Transverse colon (tissue), 4 donors: ENCODE measurements at regions not wholly inside any gene's neighbourhood (a gene's known extent, or its start where the extent isn't known, plus 50 kb on each side); places are given as distances from the start of the nearest gene placed in this dataset.
"Not testable (repeated sequence)": the region's sequence is repeated elsewhere in the genome, so short reads cannot be mapped to it uniquely, and the experiment has no call there.

ENCODE experiments used
- DNase-seq: peaks from one replicate; pipeline ENCODE4 v3.0.0-alpha.2; 2019
- H3K27ac ChIP-seq, 4 donors: fragments of 200-600 bp; sonication (generic); 2 replicates each; pipeline ENCODE4 v1.5.1; 2016 to 2018; ENCODE audit warnings: inconsistent platforms in 4 of 4
- H3K27me3 ChIP-seq: fragments of 200-600 bp; sonication (generic); 2 replicates; pipeline ENCODE4 v1.5.1; 2017; ENCODE audit warnings: inconsistent platforms
- H3K36me3 ChIP-seq, 4 donors: fragments of 200-600 bp; sonication (generic); 2 replicates each; pipeline ENCODE4 v1.5.1; 2017 to 2019; ENCODE audit warnings: inconsistent platforms in 4 of 4
- H3K4me1 ChIP-seq, 4 donors: fragments of 200-600 bp; sonication (generic); 2 replicates each; pipeline ENCODE4 v1.5.1; 2017 to 2020; ENCODE audit warnings: inconsistent platforms in 4 of 4
- H3K4me3 ChIP-seq, 4 donors: fragments of 200-600 bp; sonication (generic); 1 replicate in 1 of 4; 2 replicates in 3 of 4; pipeline versions ENCODE4 v1.5.1 to v1.6.1; 2017 to 2019; ENCODE audit warnings: inconsistent platforms in 4 of 4
- H3K9me3 ChIP-seq, 2 donors: fragments of 200-600 bp; sonication (generic); 2 replicates each; pipeline ENCODE4 v1.5.1; 2017 to 2019; ENCODE audit warnings: inconsistent platforms in 2 of 2
- CTCF ChIP-seq, 5 experiments: fragments of 200-600 bp in 3 of 5; fragments of 450-650 bp in 2 of 5; sonication (generic) in 3 of 5; IDR thresholded peaks; 1 replicate in 2 of 5; 2 replicates in 3 of 5; pipeline ENCODE4 v1.5.1; 2016 to 2017; ENCODE audit warnings: antibody characterized with exemption in 5 of 5, inconsistent platforms in 3 of 5, mild to moderate bottlenecking in 2 of 5, moderate library complexity in 1 of 5
- EP300 ChIP-seq: sonication (generic); formaldehyde crosslinking; IDR thresholded peaks from one replicate; pipeline ENCODE4 v1.6.1; 2017; ENCODE audit warnings: antibody characterized with exemption, low read depth
- POLR2A ChIP-seq: fragments of 450-650 bp; IDR thresholded peaks from one replicate; pipeline ENCODE4 v1.6.1; 2016; ENCODE audit warnings: antibody characterized with exemption, mild to moderate bottlenecking, moderate library complexity
- POLR2AphosphoS5 ChIP-seq, 3 donors: sonication (generic); formaldehyde crosslinking; IDR thresholded peaks; one replicate each; pipeline ENCODE4 v1.6.1; 2016; ENCODE audit warnings: antibody characterized with exemption in 3 of 3
- WGBS, 2 donors: methylation state at CpG; one replicate each; pipeline ENCODE4 v1.1.5; 2018; ENCODE audit warnings: low coverage in 1 of 2; 5-methylcytosine and 5-hydroxymethylcytosine counted together
- in situ Hi-C, 4 donors: fragments of 200-750 bp; cut with MboI; loops; one replicate each; pipeline versions ENCODE4 v1.15.0 to v1.15.1; 2017; ENCODE audit warnings: low sequenced_read_pairs in 3 of 4, low pct_ligation_motif_present in 1 of 4, low pct_unique_long_range_greater_than_20kb in 1 of 4
- intact Hi-C: fragments of 100-400 bp; cut with DNase I; formaldehyde crosslinking; loops from one replicate; pipeline ENCODE4 v1.15.1; 2023; ENCODE audit warnings: low total_unique reads

GRCh38 chr5:158039911-158040347 is 181.0 kb upstream of the CLINT1 start:
- TF ChIP-seq EP300 (no peak), CTCF (IDR thresholded peaks at IDR 0.05) (no peak), POLR2A (no peak), POLR2AphosphoS5 (IDR thresholded peaks at IDR 0.05) (no peak)
- intact Hi-C loops, result no loop called here
- WGBS, 2 donors, result 67 to 77% methylated on average over 2 of the region's 2 CpGs

GRCh38 chr5:158039441-158039840 is 180.5 kb upstream of the CLINT1 start:
- no peaks in the 10 kb centered on the region for H3K4me1 ChIP-seq
- H3K27me3 ChIP-seq, result no peaks in the 10 kb centered on the region
- WGBS, 2 donors, result 29 to 86% methylated on average over 1 of the region's 1 CpG
- intact Hi-C loops (no loop called here), in situ Hi-C loops (no loop called here)
- H3K27ac ChIP-seq, result no peak overlapping the region
- H3K4me3 ChIP-seq, result no peak overlapping the region
- peaks cover 8 to 10% of the 10 kb centered on the region in 2 donors for H3K9me3 ChIP-seq
- no peaks in the 10 kb centered on the region for H3K36me3 ChIP-seq
- no peak for DNase-seq
- TF ChIP-seq CTCF (IDR thresholded peaks at IDR 0.05) (no peak), POLR2AphosphoS5 (IDR thresholded peaks at IDR 0.05) (no peak), POLR2A (no peak), EP300 (no peak)

More at GRCh38 chr5:158039911-158040347, 181.0 kb upstream of the CLINT1 start:
- no peak for DNase-seq
- in situ Hi-C loops, result no loop called here
- Histone ChIP-seq H3K4me3 (no peak overlapping the region), H3K9me3 (peaks cover 3 to 5% of the 10 kb centered on the region in 2 donors), H3K36me3 (no peaks in the 10 kb centered on the region), H3K27me3 (no peaks in the 10 kb centered on the region), H3K4me1 (no peaks in the 10 kb centered on the region), H3K27ac (no peak overlapping the region)

GRCh38 chr5:158036983-158037595 is 178.1 kb upstream of the CLINT1 start:
- intact Hi-C loops, H3K27ac ChIP-seq, H3K36me3 ChIP-seq, H3K27me3 ChIP-seq, DNase-seq, H3K4me1 ChIP-seq, H3K4me3 ChIP-seq, in situ Hi-C loops: not testable (repeated sequence)
- peaks cover 10 to 12% of the 10 kb centered on the region in 2 donors for H3K9me3 ChIP-seq
- 95 to 98% methylated on average over 6 to 28 of the region's 31 CpGs for WGBS, 2 donors

- H3K4me3 ChIP-seq, in situ Hi-C loops: not testable (repeated sequence)
- 87 to 100% methylated on average over 1 to 6 of the region's 6 CpGs for WGBS, 2 donors
Measured at GRCh38 chr5:158034586-158034985, 175.6 kb upstream of the CLINT1 start.

GRCh38 chr5:158033724-158034123 is 174.8 kb upstream of the CLINT1 start:
- no peaks in the 10 kb centered on the region for H3K36me3 ChIP-seq
- in situ Hi-C loops, result no loop called here
- no peak overlapping the region for H3K4me3 ChIP-seq
- no peak for TF ChIP-seq EP300
- TF ChIP-seq POLR2A, result no peak
- TF ChIP-seq POLR2AphosphoS5 (IDR thresholded peaks at IDR 0.05), result no peak
- no peak for TF ChIP-seq CTCF (IDR thresholded peaks at IDR 0.05)
- intact Hi-C loops, result no loop called here
- H3K9me3 ChIP-seq, result peaks cover 10 to 12% of the 10 kb centered on the region in 2 donors
- no peaks in the 10 kb centered on the region for H3K27me3 ChIP-seq
- 87% methylated on average over 1 of the region's 1 CpG; no CpG with 5 or more reads in 1 of the 2 donors for WGBS, 2 donors
- DNase-seq, result no peak
- H3K4me1 ChIP-seq, result no peaks in the 10 kb centered on the region
- H3K27ac ChIP-seq, result no peak overlapping the region

More at GRCh38 chr5:158034586-158034985, 175.6 kb upstream of the CLINT1 start:
- DNase-seq, H3K27me3 ChIP-seq, H3K4me1 ChIP-seq, H3K27ac ChIP-seq, intact Hi-C loops, H3K36me3 ChIP-seq: not testable (repeated sequence)
- H3K9me3 ChIP-seq, result peaks cover 10 to 12% of the 10 kb centered on the region in 2 donors
